ENCODE measurements at regions not wholly inside any gene's neighbourhood (a gene's known extent, or its start where the extent isn't known, plus 50 kb on each side); places are given as distances from the start of the nearest gene placed in this dataset.

GRCh38 chr6:87806635-87807034 is 104.6 kb upstream of the AKIRIN2 start:
- Histone ChIP-seq H3K4me1 (ENCODE audit: control insufficient read depth, insufficient read depth, low read length) (no peaks in the 10 kb centered on the region), H3K9me3 (ENCODE audit: control insufficient read depth, insufficient read depth, low read depth, low read length) (no peaks in the 10 kb centered on the region), H3K4me3 (ENCODE audit: low read depth, low read length) (no peak overlapping the region), H3K27ac (ENCODE audit: low read depth, low read length) (no peak overlapping the region), H3K9ac (ENCODE audit: low read length) (no peak overlapping the region), H3K36me3 (ENCODE audit: control insufficient read depth, insufficient read depth, low read length) (no peaks in the 10 kb centered on the region), H3K27me3 (ENCODE audit: control insufficient read depth, insufficient read depth, low read length) (no peaks in the 10 kb centered on the region)

DNA sequence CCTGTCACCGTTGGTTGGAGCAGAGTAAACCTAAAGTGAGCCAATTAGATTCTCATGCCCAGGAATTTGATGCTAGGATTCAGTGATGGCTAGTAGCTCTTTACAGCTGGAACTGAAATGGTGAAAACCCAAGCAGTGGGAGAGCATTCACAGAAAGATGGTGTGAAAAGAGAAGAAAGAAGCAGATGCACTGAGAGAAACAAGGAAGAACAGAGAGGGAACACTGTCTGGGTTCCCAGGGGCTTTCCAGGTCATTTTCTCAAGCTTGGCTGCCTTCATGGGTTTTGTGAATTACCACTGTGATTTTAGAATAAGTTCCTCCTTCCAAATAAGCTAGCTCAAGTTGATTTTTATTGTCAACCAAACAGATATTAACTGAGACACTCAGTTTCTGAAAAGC is 104.1 kb upstream of the AKIRIN2 start:
- Histone ChIP-seq H3K27ac (ENCODE audit: low read depth, low read length) (no peak overlapping the region), H3K4me1 (ENCODE audit: control insufficient read depth, insufficient read depth, low read length) (no peaks in the 10 kb centered on the region)

GRCh38 chr6:87803791-87804190 is 101.8 kb upstream of the AKIRIN2 start:
- H3K4me1 ChIP-seq (ENCODE audit: control insufficient read depth, insufficient read depth, low read length) = peaks cover 5% of the 10 kb centered on the region; the same call in 1 of the 2 replicates

More for the DNA sequence above, 104.1 kb upstream of the AKIRIN2 start:
- H3K4me3 ChIP-seq (ENCODE audit: low read depth, low read length) = no peak overlapping the region
- H3K9me3 ChIP-seq (ENCODE audit: control insufficient read depth, insufficient read depth, low read depth, low read length) = no peaks in the 10 kb centered on the region
- no peaks in the 10 kb centered on the region for H3K27me3 ChIP-seq (ENCODE audit: control insufficient read depth, insufficient read depth, low read length)
- no peaks in the 10 kb centered on the region for H3K36me3 ChIP-seq (ENCODE audit: control insufficient read depth, insufficient read depth, low read length)
- no peak overlapping the region for H3K9ac ChIP-seq (ENCODE audit: low read length)

GRCh38 chr6:87799651-87800050 is 97.6 kb upstream of the AKIRIN2 start:
- no peaks in the 10 kb centered on the region for H3K36me3 ChIP-seq (ENCODE audit: control insufficient read depth, insufficient read depth, low read length)
- H3K9ac ChIP-seq (ENCODE audit: low read length) = no peak overlapping the region
- H3K27ac ChIP-seq (ENCODE audit: low read depth, low read length) = no peak overlapping the region
- H3K4me3 ChIP-seq (ENCODE audit: low read depth, low read length) = no peak overlapping the region
- no peaks in the 10 kb centered on the region for H3K9me3 ChIP-seq (ENCODE audit: control insufficient read depth, insufficient read depth, low read depth, low read length)
- no peaks in the 10 kb centered on the region for H3K27me3 ChIP-seq (ENCODE audit: control insufficient read depth, insufficient read depth, low read length)
- H3K4me1 ChIP-seq (ENCODE audit: control insufficient read depth, insufficient read depth, low read length) = peaks cover 21% of the 10 kb centered on the region

More at GRCh38 chr6:87803791-87804190, 101.8 kb upstream of the AKIRIN2 start:
- no peaks in the 10 kb centered on the region for H3K36me3 ChIP-seq (ENCODE audit: control insufficient read depth, insufficient read depth, low read length)
- H3K27ac ChIP-seq (ENCODE audit: low read depth, low read length) = no peak overlapping the region
- no peak overlapping the region for H3K9ac ChIP-seq (ENCODE audit: low read length)
- H3K9me3 ChIP-seq (ENCODE audit: control insufficient read depth, insufficient read depth, low read depth, low read length) = no peaks in the 10 kb centered on the region
- H3K4me3 ChIP-seq (ENCODE audit: low read depth, low read length) = no peak overlapping the region
- no peaks in the 10 kb centered on the region for H3K27me3 ChIP-seq (ENCODE audit: control insufficient read depth, insufficient read depth, low read length)

GRCh38 chr6:87798393-87799278 is 96.6 kb upstream of the AKIRIN2 start:
- Histone ChIP-seq H3K4me3 (ENCODE audit: low read depth, low read length) (no peak overlapping the region), H3K27me3 (ENCODE audit: control insufficient read depth, insufficient read depth, low read length) (no peaks in the 10 kb centered on the region), H3K4me1 (ENCODE audit: control insufficient read depth, insufficient read depth, low read length) (peaks cover 21% of the 10 kb centered on the region), H3K9me3 (ENCODE audit: control insufficient read depth, insufficient read depth, low read depth, low read length) (no peaks in the 10 kb centered on the region), H3K36me3 (ENCODE audit: control insufficient read depth, insufficient read depth, low read length) (no peaks in the 10 kb centered on the region), H3K27ac (ENCODE audit: low read depth, low read length) (no peak overlapping the region), H3K9ac (ENCODE audit: low read length) (no peak overlapping the region)

DNA sequence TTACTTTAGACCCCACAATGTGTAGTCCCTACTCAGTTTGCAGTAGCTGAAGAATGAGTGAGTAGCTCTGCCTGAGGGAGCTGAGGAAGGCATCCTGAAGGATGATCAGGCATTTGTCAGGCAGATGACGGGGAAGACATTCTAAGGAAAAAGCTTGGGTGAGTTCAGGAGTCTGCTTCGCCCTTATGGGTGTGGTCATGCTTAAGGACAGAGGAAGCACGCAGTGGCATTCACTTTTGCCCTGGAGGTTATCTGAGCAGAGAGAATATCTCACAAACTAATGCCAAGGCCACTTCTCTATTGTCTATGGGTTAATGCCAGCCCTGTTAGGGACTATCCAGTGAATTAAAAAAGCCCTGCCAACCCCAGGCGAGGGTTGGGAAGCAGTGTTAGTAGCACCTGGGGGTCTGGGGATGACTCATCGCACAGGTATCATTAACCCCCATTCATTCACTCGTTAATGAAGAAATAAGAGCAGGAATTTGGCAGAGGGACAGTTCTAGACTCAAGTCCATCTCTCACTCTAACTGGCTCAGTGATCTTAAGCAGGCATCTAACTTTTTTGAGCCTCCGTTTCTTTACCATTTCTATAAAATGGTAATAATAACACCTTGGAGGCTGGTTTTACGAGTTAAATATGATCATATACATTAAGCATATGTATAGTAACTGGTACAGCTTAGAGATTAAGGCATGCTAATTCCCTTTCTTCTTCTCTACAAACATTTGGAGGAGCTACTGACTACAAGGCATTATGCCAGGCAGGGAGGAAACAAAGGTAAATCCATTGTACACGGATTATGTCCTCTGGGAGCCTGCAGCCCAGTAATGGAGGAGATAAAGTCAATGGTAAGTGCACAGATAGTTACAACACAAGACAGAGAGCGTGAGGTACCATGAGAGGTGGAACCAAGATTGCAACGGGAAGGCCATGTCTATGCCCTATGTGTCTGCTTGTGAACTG is 93.2 kb upstream of the AKIRIN2 start:
- no peak overlapping the region for H3K9ac ChIP-seq (ENCODE audit: low read length)
- no peaks in the 10 kb centered on the region for H3K36me3 ChIP-seq (ENCODE audit: control insufficient read depth, insufficient read depth, low read length)
- H3K9me3 ChIP-seq (ENCODE audit: control insufficient read depth, insufficient read depth, low read depth, low read length) = no peaks in the 10 kb centered on the region
- peaks cover 23% of the 10 kb centered on the region for H3K4me1 ChIP-seq (ENCODE audit: control insufficient read depth, insufficient read depth, low read length)
- H3K27ac ChIP-seq (ENCODE audit: low read depth, low read length) = no peak overlapping the region
- H3K27me3 ChIP-seq (ENCODE audit: control insufficient read depth, insufficient read depth, low read length) = no peaks in the 10 kb centered on the region
- H3K4me3 ChIP-seq (ENCODE audit: low read depth, low read length) = no peak overlapping the region

DNA sequence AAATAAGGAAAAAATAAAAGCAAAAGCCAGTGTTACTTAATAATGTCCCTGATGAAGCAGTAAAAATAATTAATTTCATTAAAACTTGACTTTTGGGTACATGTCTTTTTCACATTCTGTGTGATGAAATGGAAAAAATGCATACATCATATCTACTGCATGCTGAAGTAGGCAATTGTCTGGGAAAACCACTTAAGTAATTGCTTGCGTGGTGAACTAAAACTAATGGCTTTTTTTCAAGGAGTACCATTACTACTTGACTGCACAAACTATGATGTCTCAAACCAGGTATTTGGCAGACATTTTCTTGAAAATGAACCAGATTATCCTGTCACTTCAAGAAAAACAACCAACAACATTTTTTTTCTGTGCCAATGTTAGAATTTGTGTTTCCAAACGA is 91.3 kb upstream of the AKIRIN2 start:
- Histone ChIP-seq H3K9me3 (ENCODE audit: control insufficient read depth, insufficient read depth, low read depth, low read length) (no peaks in the 10 kb centered on the region), H3K27me3 (ENCODE audit: control insufficient read depth, insufficient read depth, low read length) (no peaks in the 10 kb centered on the region), H3K4me1 (ENCODE audit: control insufficient read depth, insufficient read depth, low read length) (peaks cover 34% of the 10 kb centered on the region), H3K4me3 (ENCODE audit: low read depth, low read length) (no peak overlapping the region), H3K36me3 (ENCODE audit: control insufficient read depth, insufficient read depth, low read length) (no peaks in the 10 kb centered on the region), H3K9ac (ENCODE audit: low read length) (no peak overlapping the region), H3K27ac (ENCODE audit: low read depth, low read length) (no peak overlapping the region)

- H3K27ac ChIP-seq (ENCODE audit: low read depth, low read length) = no peak overlapping the region
- no peaks in the 10 kb centered on the region for H3K27me3 ChIP-seq (ENCODE audit: control insufficient read depth, insufficient read depth, low read length)
- peaks cover 34% of the 10 kb centered on the region for H3K4me1 ChIP-seq (ENCODE audit: control insufficient read depth, insufficient read depth, low read length)
- H3K4me3 ChIP-seq (ENCODE audit: low read depth, low read length) = no peak overlapping the region
- no peaks in the 10 kb centered on the region for H3K9me3 ChIP-seq (ENCODE audit: control insufficient read depth, insufficient read depth, low read depth, low read length)
- no peak overlapping the region for H3K9ac ChIP-seq (ENCODE audit: low read length)
- no peaks in the 10 kb centered on the region for H3K36me3 ChIP-seq (ENCODE audit: control insufficient read depth, insufficient read depth, low read length)
Observed at GRCh38 chr6:87791982-87792381, 89.9 kb upstream of the AKIRIN2 start.

DNA sequence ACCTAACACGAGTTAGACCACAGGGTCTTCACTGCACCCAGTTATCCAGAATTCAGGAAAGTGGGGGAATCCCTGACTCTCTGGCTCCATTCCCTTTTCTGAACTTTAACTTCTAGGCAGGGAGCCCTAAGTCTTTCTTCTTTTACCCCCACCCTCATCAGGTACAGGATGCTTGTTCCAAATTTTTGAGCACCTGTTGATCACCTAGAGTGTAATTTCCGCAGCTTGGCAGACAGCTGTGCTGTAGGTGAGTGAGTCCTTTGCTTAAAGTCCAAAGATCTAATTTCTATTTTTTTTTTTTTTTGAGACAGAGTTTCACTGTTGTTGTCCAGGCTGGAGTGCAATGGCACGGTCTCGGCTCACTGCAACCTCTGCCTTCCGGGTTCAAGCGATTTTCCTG is 89.5 kb upstream of the AKIRIN2 start:
- Histone ChIP-seq H3K9me3 (ENCODE audit: control insufficient read depth, insufficient read depth, low read depth, low read length) (no peaks in the 10 kb centered on the region), H3K36me3 (ENCODE audit: control insufficient read depth, insufficient read depth, low read length) (no peaks in the 10 kb centered on the region), H3K9ac (ENCODE audit: low read length) (no peak overlapping the region), H3K4me3 (ENCODE audit: low read depth, low read length) (no peak overlapping the region), H3K27ac (ENCODE audit: low read depth, low read length) (no peak overlapping the region), H3K27me3 (ENCODE audit: control insufficient read depth, insufficient read depth, low read length) (no peaks in the 10 kb centered on the region), H3K4me1 (ENCODE audit: control insufficient read depth, insufficient read depth, low read length) (peaks cover 34% of the 10 kb centered on the region)

DNA sequence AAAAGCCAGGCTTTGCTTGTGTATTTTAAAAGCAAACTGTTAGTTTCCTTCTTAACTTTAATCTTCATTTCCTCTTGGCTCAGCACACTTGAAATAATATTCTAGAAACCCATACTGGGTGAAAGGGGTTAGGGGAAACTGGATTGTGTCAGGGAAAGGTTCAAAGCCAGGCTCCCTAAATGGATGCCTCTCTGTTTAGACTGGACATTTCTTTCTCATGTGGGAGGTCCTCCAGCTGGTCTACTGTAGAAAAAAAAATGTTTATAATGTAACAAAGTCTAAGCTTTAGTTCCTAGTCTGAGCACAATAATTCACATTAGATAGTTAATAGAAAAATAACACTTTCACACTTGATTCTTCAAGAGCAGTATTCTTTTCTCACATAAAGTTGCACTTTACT is 89.0 kb upstream of the AKIRIN2 start:
- H3K36me3 ChIP-seq (ENCODE audit: control insufficient read depth, insufficient read depth, low read length) = no peaks in the 10 kb centered on the region
- no peak overlapping the region for H3K9ac ChIP-seq (ENCODE audit: low read length)
- H3K4me1 ChIP-seq (ENCODE audit: control insufficient read depth, insufficient read depth, low read length) = peaks cover 34% of the 10 kb centered on the region
- no peak overlapping the region for H3K27ac ChIP-seq (ENCODE audit: low read depth, low read length)
- H3K4me3 ChIP-seq (ENCODE audit: low read depth, low read length) = no peak overlapping the region
- H3K27me3 ChIP-seq (ENCODE audit: control insufficient read depth, insufficient read depth, low read length) = no peaks in the 10 kb centered on the region
- H3K9me3 ChIP-seq (ENCODE audit: control insufficient read depth, insufficient read depth, low read depth, low read length) = no peaks in the 10 kb centered on the region

DNA sequence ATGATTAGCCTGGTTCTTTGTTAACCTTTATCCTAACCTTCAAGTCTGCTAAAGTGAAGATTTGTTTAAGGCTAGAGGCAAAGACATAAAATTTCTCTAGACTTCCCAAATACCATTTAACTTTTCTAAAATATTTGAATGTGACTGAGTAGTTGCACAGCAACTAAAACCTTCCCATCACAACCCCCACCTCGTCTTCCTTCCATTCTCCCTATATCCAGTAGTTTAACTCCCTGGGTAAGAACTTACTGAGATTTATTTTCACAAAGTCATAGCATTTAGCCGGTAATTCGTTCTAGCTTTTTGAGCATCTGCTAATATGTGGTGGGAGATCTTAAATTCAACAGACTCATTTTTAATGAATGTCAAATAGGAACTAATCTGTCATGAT is 87.9 kb upstream of the AKIRIN2 start:
- Histone ChIP-seq H3K4me1 (ENCODE audit: control insufficient read depth, insufficient read depth, low read length) (peaks cover 24% of the 10 kb centered on the region), H3K27me3 (ENCODE audit: control insufficient read depth, insufficient read depth, low read length) (no peaks in the 10 kb centered on the region), H3K9ac (ENCODE audit: low read length) (no peak overlapping the region), H3K36me3 (ENCODE audit: control insufficient read depth, insufficient read depth, low read length) (no peaks in the 10 kb centered on the region), H3K4me3 (ENCODE audit: low read depth, low read length) (no peak overlapping the region), H3K27ac (ENCODE audit: low read depth, low read length) (no peak overlapping the region), H3K9me3 (ENCODE audit: control insufficient read depth, insufficient read depth, low read depth, low read length) (0 out of 2 replicates have a peak, but pooled peaks cover 7% of the 10 kb centered on the region)
